HEK293 (cell line): ENCODE measurements at regions not wholly inside any gene's neighbourhood (a gene's known extent, or its start where the extent isn't known, plus 50 kb on each side); places are given as distances from the start of the nearest gene placed in this dataset.

Experiments
- CTCF ChIA-PET: fragments of 350-600 bp; formaldehyde crosslinking; extraction: SDS; loops from one replicate; lab custom pipeline; 2021; ENCODE audit warnings: antibody characterized with exemption; lab: Yijun Ruan, JAX
- POLR2A ChIA-PET: fragments of 300-600 bp; formaldehyde crosslinking; extraction: SDS; loops from one replicate; lab custom pipeline; 2020; ENCODE audit warnings: antibody characterized with exemption, inconsistent platforms; lab: Yijun Ruan, JAX
- H3K27ac ChIP-seq: fragments of 200-500 bp; sonication (Bioruptor generic); 2 replicates; pipeline ENCODE4 v1.5.1; 2014; ENCODE audit warnings: low read depth, low read length, control low read depth, inconsistent platforms; ENCODE audit errors: extremely low read depth
- H3K36me3 ChIP-seq, 2 experiments: fragments of 200-500 bp in 1 of 2; sonication (Bioruptor generic) in 1 of 2; 1 replicate in 1 of 2; 2 replicates in 1 of 2; pipeline ENCODE4 v1.5.1; 2014 to 2017; ENCODE audit warnings: inconsistent platforms in 2 of 2, low read length in 2 of 2; ENCODE audit not compliant: control insufficient read depth in 2 of 2, insufficient read depth in 1 of 2
- H3K4me1 ChIP-seq: fragments of 200-500 bp; sonication (Bioruptor generic); 2 replicates; pipeline ENCODE4 v1.5.1; 2014; ENCODE audit warnings: mild to moderate bottlenecking, low read length, inconsistent platforms; ENCODE audit not compliant: control insufficient read depth, insufficient read depth
- H3K4me3 ChIP-seq: 2 replicates; pipeline ENCODE4 v1.5.1; 2011; ENCODE audit warnings: low read depth, mild to moderate bottlenecking, control low read depth, low read length, moderate library complexity
- H3K9me3 ChIP-seq: fragments of 200-500 bp; sonication (Bioruptor generic); 2 replicates; pipeline ENCODE4 v1.5.1; 2014; ENCODE audit warnings: low read depth, low read length, inconsistent platforms; ENCODE audit not compliant: control insufficient read depth, insufficient read depth
- FEZF1 ChIP-seq: fragments of 450-650 bp; formaldehyde crosslinking; IDR thresholded peaks from 2 replicates; pipeline ENCODE4 v1.5.1; 2016; ENCODE audit warnings: missing biosample characterization, missing genetic modification characterization
- HOXA7 ChIP-seq: sonication (generic); formaldehyde crosslinking; IDR thresholded peaks from 2 replicates; pipeline ENCODE4 v1.8.1; 2022; ENCODE audit warnings: missing genetic modification reagents, borderline replicate concordance
- IKZF3 ChIP-seq: fragments of 450-650 bp; IDR thresholded peaks from 2 replicates; pipeline ENCODE4 v1.5.0; 2018; ENCODE audit warnings: missing biosample characterization, mild to moderate bottlenecking, missing genetic modification characterization, moderate library complexity
- PRDM10 ChIP-seq: fragments of 450-650 bp; formaldehyde crosslinking; IDR thresholded peaks from 2 replicates; pipeline ENCODE4 v1.5.1; 2016; ENCODE audit warnings: missing biosample characterization, missing genetic modification characterization
- TCF7L2 ChIP-seq: IDR thresholded peaks from 2 replicates; pipeline ENCODE4 v1.6.1; 2011; ENCODE audit warnings: low read depth, mild to moderate bottlenecking, inconsistent platforms, low read length, moderate library complexity, borderline replicate concordance
- ZBTB1 ChIP-seq: fragments of 450-650 bp; formaldehyde crosslinking; IDR thresholded peaks from 2 replicates; pipeline ENCODE4 v1.5.1; 2016; ENCODE audit warnings: missing biosample characterization, missing genetic modification characterization
- ZBTB8A ChIP-seq: fragments of 450-650 bp; formaldehyde crosslinking; IDR thresholded peaks from 2 replicates; pipeline ENCODE4 v1.5.1; 2016; ENCODE audit warnings: missing biosample characterization, missing genetic modification characterization
- ZFP69B ChIP-seq: fragments of 450-650 bp; formaldehyde crosslinking; IDR thresholded peaks from 2 replicates; pipeline ENCODE4 v1.5.1; 2016; ENCODE audit warnings: missing biosample characterization, missing genetic modification characterization
- ZNF140 ChIP-seq: fragments of 450-650 bp; formaldehyde crosslinking; IDR thresholded peaks from 2 replicates; pipeline ENCODE4 v1.5.1; 2016; ENCODE audit warnings: missing biosample characterization, missing genetic modification characterization
- ZNF174 ChIP-seq: fragments of 450-650 bp; formaldehyde crosslinking; IDR thresholded peaks from 2 replicates; pipeline ENCODE4 v1.5.0; 2017; ENCODE audit warnings: missing biosample characterization, mild to moderate bottlenecking, missing genetic modification characterization
- ZNF175 ChIP-seq: fragments of 450-650 bp; formaldehyde crosslinking; IDR thresholded peaks from 2 replicates; pipeline ENCODE4 v1.5.1; 2016; ENCODE audit warnings: missing biosample characterization, missing genetic modification characterization
- ZNF19 ChIP-seq: fragments of 450-650 bp; formaldehyde crosslinking; IDR thresholded peaks from 2 replicates; pipeline ENCODE4; 2016; ENCODE audit warnings: missing biosample characterization, missing genetic modification characterization, low read depth
- ZNF266 ChIP-seq: fragments of 450-650 bp; formaldehyde crosslinking; IDR thresholded peaks from 2 replicates; pipeline ENCODE4 v1.5.1; 2016; ENCODE audit warnings: missing biosample characterization, missing genetic modification characterization, low read depth
- ZNF274 ChIP-seq, 2 experiments: fragments of 200-500 bp in 1 of 2; fragments of 450-650 bp in 1 of 2; sonication (Bioruptor generic) in 1 of 2; formaldehyde crosslinking in 1 of 2; IDR thresholded peaks; 2 replicates each; pipeline versions ENCODE4 v1.5.1 to v1.6.1; 2014 to 2016; ENCODE audit warnings: borderline replicate concordance in 1 of 2, inconsistent platforms in 1 of 2, low read length in 1 of 2, missing biosample characterization in 1 of 2, missing genetic modification characterization in 1 of 2
- ZNF341 ChIP-seq: fragments of 450-650 bp; formaldehyde crosslinking; IDR thresholded peaks from 2 replicates; pipeline ENCODE4; 2016; ENCODE audit warnings: low read depth, missing biosample characterization, missing genetic modification characterization
- ZNF449 ChIP-seq: fragments of 450-650 bp; formaldehyde crosslinking; IDR thresholded peaks from 2 replicates; pipeline ENCODE4 v1.5.1; 2017; ENCODE audit warnings: missing biosample characterization, mild to moderate bottlenecking, missing genetic modification characterization, moderate library complexity
- ZNF580 ChIP-seq: fragments of 450-650 bp; formaldehyde crosslinking; IDR thresholded peaks from 2 replicates; pipeline ENCODE4 v1.5.1; 2016; ENCODE audit warnings: missing biosample characterization, missing genetic modification characterization
- ZNF670 ChIP-seq: fragments of 450-650 bp; formaldehyde crosslinking; IDR thresholded peaks from 2 replicates; pipeline ENCODE4 v1.5.1; 2016; ENCODE audit warnings: missing biosample characterization, missing genetic modification characterization, low read depth
- ZNF777 ChIP-seq: fragments of 450-650 bp; formaldehyde crosslinking; IDR thresholded peaks from 2 replicates; pipeline ENCODE4 v1.5.1; 2017; ENCODE audit warnings: missing biosample characterization, missing genetic modification characterization, borderline replicate concordance
- ZSCAN16 ChIP-seq: fragments of 450-650 bp; formaldehyde crosslinking; IDR thresholded peaks from 2 replicates; pipeline ENCODE4 v1.5.1; 2016; ENCODE audit warnings: missing biosample characterization, missing genetic modification characterization

GRCh38 chr2:12177455-12178288 is 431.2 kb downstream of the LPIN1 start (continued):
- TF ChIP-seq PRDM10 (tag by site-specific recombination) (no peak), ZNF341 (tag by site-specific recombination) (no peak), ZNF19 (no peak), ZNF174 (tag by site-specific recombination) (no peak), ZNF580 (no peak), ZBTB8A (tag by site-specific recombination) (no peak), FEZF1 (tag by site-specific recombination) (no peak), ZNF274 (IDR thresholded peaks at IDR 0.05; ENCODE audit: low read length) (no peak), ZNF274 (tag by site-specific recombination; IDR thresholded peaks at IDR 0.05; ENCODE audit: borderline replicate concordance) (no peak), ZNF777 (no peak), TCF7L2 (no peak), ZSCAN16 (no peak)

- Histone ChIP-seq H3K4me1 (no peaks in the 10 kb centered on the region; the same call in 1 of the 2 replicates), H3K9me3 (no peaks in the 10 kb centered on the region), H3K27ac (no peak overlapping the region), H3K36me3 (no peaks in the 10 kb centered on the region), H3K4me3 (no peak overlapping the region)
- TF ChIP-seq ZNF449 (tag by site-specific recombination) = no peak
- CTCF ChIA-PET = interaction anchor here (0.7 kb wide), 1 partner anchor 828 kb away, joined by 4 read pairs; no protein-coding TSS in a partner anchor
- POLR2A ChIA-PET = interaction anchor here (0.6 kb wide), 1 partner anchor 474 kb away, joined by 4 read pairs; no protein-coding TSS in a partner anchor
Measured at GRCh38 chr2:12178289-12179080, 432.1 kb downstream of the LPIN1 start.

- Histone ChIP-seq H3K27ac (no peak overlapping the region), H3K9me3 (no peaks in the 10 kb centered on the region), H3K4me3 (no peak overlapping the region), H3K4me1 (no peaks in the 10 kb centered on the region; the same call in 1 of the 2 replicates), H3K36me3 (no peaks in the 10 kb centered on the region)
- TF ChIP-seq ZFP69B (no peak), HOXA7 (CRISPR knock-in tag) (no peak), IKZF3 (tag by site-specific recombination) (no peak), ZNF670 (tag by site-specific recombination) (no peak), ZBTB1 (tag by site-specific recombination) (no peak), ZNF175 (tag by site-specific recombination) (no peak), ZNF266 (tag by site-specific recombination) (no peak), ZNF140 (tag by site-specific recombination) (no peak)
- ChIA-PET POLR2A (no interaction called here), CTCF (interaction anchor here (1.0 kb wide), 1 partner anchor 372 kb away, joined by 3 read pairs; no protein-coding TSS in a partner anchor)
Measured at GRCh38 chr2:12180031-12180430, 433.6 kb downstream of the LPIN1 start.
